Sciatic nerve (tissue), 2 donors: ENCODE measurements at regions not wholly inside any gene's neighbourhood (a gene's known extent, or its start where the extent isn't known, plus 50 kb on each side); places are given as distances from the start of the nearest gene placed in this dataset.

Source experiments
- ATAC-seq: fragments of 200-7000 bp; cut with Tn5 transposase; one replicate; pipeline ENCODE4 v1.9.1; 2020; ENCODE audit warnings: mild to moderate bottlenecking, moderate library complexity
- DNase-seq: peaks from one replicate; pipeline ENCODE4 v3.0.0-alpha.2; 2020; ENCODE audit warnings: low spot score
- intact Hi-C: fragments of 100-400 bp; cut with DNase I; formaldehyde crosslinking; loops from one replicate; pipeline ENCODE4 v1.14.2; 2022
- donor health status: DM: no; HTN: no; CAD: no.
- donor health status: DM: no; HTN: no; CAD: no.

- intact Hi-C loops, result no loop called here
- DNase-seq, result no peak
- no peak for ATAC-seq
These were observed 850.5 kb downstream of the TECRL start for GRCh38 chr4:63558709-63559108.

- intact Hi-C loops, result no loop called here
- DNase-seq (no peak), ATAC-seq (no peak)
These were observed 852.9 kb downstream of the TECRL start for GRCh38 chr4:63556332-63556731.

GRCh38 chr4:63553123-63553522 is 856.1 kb downstream of the TECRL start:
- no peak for ATAC-seq
- no peak for DNase-seq
- intact Hi-C loops, result no loop called here

- intact Hi-C loops, result no loop called here
- DNase-seq (no peak), ATAC-seq (no peak)
These were observed 867.4 kb downstream of the TECRL start for GRCh38 chr4:63541828-63542227.

- DNase-seq (no peak), ATAC-seq (no peak)
- intact Hi-C loops, result no loop called here
These were observed 879.5 kb downstream of the TECRL start for GRCh38 chr4:63529581-63530337.

- no peak for DNase-seq
- no peak for ATAC-seq
- intact Hi-C loops, result no loop called here
These were observed 880.8 kb downstream of the TECRL start for GRCh38 chr4:63528256-63528991.

- ATAC-seq (no peak), DNase-seq (no peak)
- intact Hi-C loops, result no loop called here
These were observed 883.0 kb downstream of the TECRL start for GRCh38 chr4:63526251-63526650.

- ATAC-seq, result no peak
- intact Hi-C loops, result no loop called here
- no peak for DNase-seq
These were observed 884.5 kb downstream of the TECRL start for GRCh38 chr4:63524764-63525163.

- intact Hi-C loops, result no loop called here
- no peak for DNase-seq
- no peak for ATAC-seq
These were observed 903.4 kb downstream of the TECRL start for GRCh38 chr4:63505714-63506460.

GRCh38 chr4:63493265-63493664 is 916.0 kb downstream of the TECRL start:
- ATAC-seq, result no peak
- intact Hi-C loops, result no loop called here
- no peak for DNase-seq

GRCh38 chr4:63492515-63492914 is 916.7 kb downstream of the TECRL start:
- intact Hi-C loops, result no loop called here
- DNase-seq, result no peak
- no peak for ATAC-seq

GRCh38 chr4:63464393-63464792 is 944.9 kb downstream of the TECRL start:
- no peak for ATAC-seq
- no peak for DNase-seq
- intact Hi-C loops, result no loop called here

- intact Hi-C loops, result no loop called here
- ATAC-seq (no peak), DNase-seq (no peak)
These were observed 949.2 kb downstream of the TECRL start for GRCh38 chr4:63460075-63460474.

- DNase-seq (no peak), ATAC-seq (no peak)
- intact Hi-C loops, result no loop called here
These were observed 949.9 kb downstream of the TECRL start for GRCh38 chr4:63459329-63459728.

- no peak for ATAC-seq
- intact Hi-C loops, result no loop called here
- DNase-seq, result no peak
These were observed 951.2 kb downstream of the TECRL start for GRCh38 chr4:63458010-63458409.

- DNase-seq, result no peak
- ATAC-seq, result no peak
- intact Hi-C loops, result no loop called here
These were observed 969.0 kb downstream of the TECRL start for GRCh38 chr4:63440236-63440635.

GRCh38 chr4:63430105-63430504 is 979.1 kb downstream of the TECRL start:
- intact Hi-C loops, result no loop called here

GRCh38 chr4:63396269-63396668 is 1013.0 kb downstream of the TECRL start:
- DNase-seq (no peak), ATAC-seq (no peak)
- intact Hi-C loops, result no loop called here

More at GRCh38 chr4:63430105-63430504, 979.1 kb downstream of the TECRL start:
- ATAC-seq, result no peak
- DNase-seq, result no peak

- DNase-seq (no peak), ATAC-seq (no peak)
- intact Hi-C loops, result no loop called here
These were observed 1015.7 kb downstream of the TECRL start for GRCh38 chr4:63393544-63393943.
